ENCODE measurements at regions not wholly inside any gene's neighbourhood (a gene's known extent, or its start where the extent isn't known, plus 50 kb on each side); places are given as distances from the start of the nearest gene placed in this dataset.

DNA sequence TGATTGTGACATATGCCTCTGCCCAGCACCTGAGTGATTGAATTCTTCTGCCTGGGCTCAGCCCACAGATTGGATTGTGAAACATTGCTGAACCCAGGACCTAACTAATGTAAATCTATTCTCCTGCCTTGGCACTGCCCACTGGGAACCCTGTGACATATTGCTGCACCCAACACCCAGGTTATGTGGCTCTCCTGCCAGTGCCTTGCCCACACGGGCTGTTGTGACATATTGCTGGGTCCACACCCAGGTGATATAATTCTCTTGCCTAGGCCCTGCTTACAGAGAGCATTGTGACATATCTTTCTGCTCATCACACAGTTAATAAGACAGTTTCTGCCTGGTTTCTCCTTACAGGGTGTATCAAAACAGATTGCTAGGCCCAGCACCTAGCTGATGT, 50.8 kb upstream of the ZNF680 start:
- TF ChIP-seq, protein P1, sequence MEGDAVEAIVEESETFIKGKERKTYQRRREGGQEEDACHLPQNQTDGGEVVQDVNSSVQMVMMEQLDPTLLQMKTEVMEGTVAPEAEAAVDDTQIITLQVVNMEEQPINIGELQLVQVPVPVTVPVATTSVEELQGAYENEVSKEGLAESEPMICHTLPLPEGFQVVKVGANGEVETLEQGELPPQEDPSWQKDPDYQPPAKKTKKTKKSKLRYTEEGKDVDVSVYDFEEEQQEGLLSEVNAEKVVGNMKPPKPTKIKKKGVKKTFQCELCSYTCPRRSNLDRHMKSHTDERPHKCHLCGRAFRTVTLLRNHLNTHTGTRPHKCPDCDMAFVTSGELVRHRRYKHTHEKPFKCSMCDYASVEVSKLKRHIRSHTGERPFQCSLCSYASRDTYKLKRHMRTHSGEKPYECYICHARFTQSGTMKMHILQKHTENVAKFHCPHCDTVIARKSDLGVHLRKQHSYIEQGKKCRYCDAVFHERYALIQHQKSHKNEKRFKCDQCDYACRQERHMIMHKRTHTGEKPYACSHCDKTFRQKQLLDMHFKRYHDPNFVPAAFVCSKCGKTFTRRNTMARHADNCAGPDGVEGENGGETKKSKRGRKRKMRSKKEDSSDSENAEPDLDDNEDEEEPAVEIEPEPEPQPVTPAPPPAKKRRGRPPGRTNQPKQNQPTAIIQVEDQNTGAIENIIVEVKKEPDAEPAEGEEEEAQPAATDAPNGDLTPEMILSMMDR (IDR thresholded peaks at IDR 0.05 in 8 of 11, conservative IDR thresholded peaks at IDR 0.05 in 3 of 11) = no peak
- TF ChIP-seq POLR2AphosphoS5 (IDR thresholded peaks at IDR 0.05) = no peak
- no peak for TF ChIP-seq POLR2A (IDR thresholded peaks at IDR 0.05)
